COLO668 (cell line): ENCODE measurements at regions not wholly inside any gene's neighbourhood (a gene's known extent, or its start where the extent isn't known, plus 50 kb on each side); places are given as distances from the start of the nearest gene placed in this dataset.

Experiments
- DNase-seq: peaks from one replicate; lab custom pipeline; 2025; ENCODE audit not compliant: unreplicated experiment; lab: John Stamatoyannopoulos, UW

DNA sequence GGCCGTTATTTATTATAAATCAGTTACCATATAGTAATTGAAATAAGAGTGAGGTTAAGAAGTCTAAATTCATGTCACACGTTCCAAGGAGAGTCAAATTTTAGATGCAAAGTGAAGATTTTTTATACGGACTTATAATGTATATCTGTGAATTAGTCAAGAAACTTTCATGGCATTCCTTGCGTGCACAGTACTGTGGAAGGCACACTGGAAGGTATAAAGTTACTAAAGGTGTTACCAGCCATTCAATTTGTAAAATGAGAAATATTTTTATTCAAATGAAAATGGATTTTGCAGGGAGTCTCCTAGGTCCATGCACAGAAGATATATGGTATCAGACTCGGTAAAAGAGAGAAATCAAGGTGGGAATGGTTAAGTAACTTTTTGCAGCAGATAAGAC, 408.1 kb upstream of the CTNND2 start:
- no peak for DNase-seq

DNA sequence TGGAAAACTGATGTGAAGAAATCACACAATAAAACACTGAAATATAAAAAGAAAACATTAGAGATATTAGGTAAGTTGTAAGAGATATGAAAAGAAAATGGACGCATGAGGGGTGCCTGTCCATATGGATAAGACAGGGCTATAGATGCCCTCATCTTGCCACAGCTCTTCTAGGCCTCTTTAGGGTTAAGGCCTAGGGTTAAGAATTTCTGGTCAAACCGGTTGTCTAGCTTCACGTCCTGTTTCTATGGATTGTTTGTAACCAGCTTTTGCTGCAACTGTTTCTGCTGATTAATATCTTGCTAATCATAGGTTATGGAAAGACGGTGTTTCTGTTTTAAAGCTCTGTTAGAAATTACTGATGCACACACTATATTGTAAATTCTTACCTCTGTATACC, 389.9 kb upstream of the CTNND2 start:
- no peak for DNase-seq

DNA sequence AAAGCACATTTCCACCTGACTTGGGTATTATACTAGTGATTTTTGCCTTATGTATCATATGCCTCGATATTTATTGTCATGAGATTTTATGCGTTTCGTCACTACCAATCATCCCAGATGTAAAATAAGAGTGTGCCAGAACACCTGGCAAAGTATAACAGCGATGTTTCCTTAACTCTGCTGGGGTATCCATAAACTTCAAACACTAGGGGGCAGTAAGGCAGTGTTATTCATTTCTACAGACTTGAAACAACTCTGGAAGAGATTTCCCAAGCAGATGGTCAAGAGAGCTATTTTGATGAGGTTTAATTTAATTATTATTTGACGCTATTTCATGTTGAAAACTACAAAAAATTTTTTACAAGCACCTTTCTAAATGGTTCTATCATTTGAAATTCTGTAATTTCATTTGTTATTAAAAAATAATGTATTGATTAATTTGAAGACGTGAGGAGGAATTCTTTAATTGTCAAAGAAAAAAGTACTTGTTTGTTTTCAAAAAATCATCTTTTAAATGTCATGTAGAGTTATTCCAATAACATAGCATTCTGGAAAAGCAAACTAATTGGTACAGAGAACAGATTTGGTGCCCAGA, 388.5 kb upstream of the CTNND2 start:
- DNase-seq = no peak

DNA sequence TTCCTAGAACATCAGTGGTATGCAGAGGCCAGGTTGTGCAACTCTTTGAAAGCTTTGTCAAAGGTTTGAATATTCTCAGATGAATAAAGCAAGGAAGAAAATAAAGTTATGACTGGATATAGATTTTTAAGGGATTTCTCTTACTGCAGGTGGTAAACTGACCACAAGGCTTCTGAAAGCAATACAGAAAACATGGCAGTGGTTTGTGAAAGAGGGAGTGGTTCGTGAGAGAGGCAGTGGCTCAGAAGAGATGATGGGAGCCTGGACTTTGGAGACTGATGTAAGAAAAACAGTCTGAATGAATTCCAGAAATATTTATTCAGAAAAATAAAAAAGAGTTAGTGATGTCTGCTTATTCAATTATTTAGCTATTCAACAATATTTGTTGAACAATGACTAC, 380.4 kb upstream of the CTNND2 start:
- DNase-seq = no peak

DNA sequence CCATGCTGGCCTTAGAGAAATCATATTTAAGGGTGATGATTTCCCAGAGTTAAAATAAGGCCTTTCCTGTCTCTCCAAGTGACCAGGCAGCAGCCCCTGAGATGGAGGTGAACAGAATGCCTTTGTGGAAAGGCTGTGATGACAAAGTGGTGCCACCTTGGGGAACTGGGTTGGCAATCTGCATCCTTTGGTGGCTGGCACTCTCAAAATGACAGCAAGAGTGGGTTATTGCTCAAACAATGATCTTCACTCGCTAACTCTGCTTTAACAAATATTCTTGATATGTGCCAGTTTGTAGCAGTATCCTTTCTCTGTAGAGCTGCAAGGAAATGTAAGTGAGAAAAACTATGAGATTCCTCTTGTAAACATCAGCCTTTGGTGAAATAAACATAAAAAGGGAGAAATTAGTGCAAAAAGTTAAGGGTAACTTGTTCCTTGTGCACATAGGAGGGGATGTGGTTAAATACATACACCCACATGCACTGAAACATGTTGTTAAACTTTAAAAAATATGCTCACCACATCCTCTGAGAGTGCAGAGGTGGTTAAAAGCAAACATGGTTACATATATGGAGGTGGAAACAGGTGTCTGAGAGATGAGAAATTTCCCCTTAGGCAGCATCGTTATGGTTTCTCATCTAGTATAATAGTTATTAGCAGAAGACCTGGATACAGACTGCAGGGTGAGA, 373.4 kb upstream of the CTNND2 start:
- no peak for DNase-seq

DNA sequence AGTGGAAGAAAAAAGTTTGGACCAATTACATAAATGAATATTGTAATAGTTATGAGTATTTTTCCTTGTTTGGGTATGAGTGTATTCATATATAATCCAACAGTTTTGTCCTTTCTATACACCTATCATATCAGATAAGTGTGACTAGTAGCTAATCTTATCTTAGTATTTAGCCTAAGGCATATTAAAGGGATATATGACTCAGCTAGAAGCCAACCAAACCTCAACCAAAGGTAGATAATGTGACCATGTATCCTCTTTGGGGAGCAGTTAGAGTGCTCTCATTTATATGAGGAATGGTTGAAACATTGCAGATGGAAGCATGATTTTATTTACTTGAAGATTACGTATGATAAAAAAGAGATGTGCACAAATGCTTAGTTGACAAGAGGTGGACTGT, 370.0 kb upstream of the CTNND2 start:
- DNase-seq = no peak

DNA sequence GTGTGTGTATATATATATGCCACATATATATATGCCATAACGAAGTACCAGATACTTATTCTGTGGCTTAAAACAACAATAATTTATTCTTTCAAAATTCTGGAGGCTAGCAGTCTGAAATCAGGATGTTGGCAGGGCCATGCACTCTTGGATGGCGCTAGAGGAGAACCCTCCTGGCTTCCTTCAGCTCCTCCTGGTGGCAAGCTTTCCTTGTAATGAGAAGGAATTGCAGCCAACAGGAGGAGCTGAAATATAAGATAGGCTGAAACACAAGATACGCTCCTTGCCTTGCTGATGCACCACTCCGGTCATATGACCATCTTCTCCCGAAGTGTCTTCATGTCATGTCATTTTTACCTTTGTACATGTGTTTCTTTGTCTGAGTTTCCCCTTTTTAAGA, 368.1 kb upstream of the CTNND2 start:
- DNase-seq = no peak

DNA sequence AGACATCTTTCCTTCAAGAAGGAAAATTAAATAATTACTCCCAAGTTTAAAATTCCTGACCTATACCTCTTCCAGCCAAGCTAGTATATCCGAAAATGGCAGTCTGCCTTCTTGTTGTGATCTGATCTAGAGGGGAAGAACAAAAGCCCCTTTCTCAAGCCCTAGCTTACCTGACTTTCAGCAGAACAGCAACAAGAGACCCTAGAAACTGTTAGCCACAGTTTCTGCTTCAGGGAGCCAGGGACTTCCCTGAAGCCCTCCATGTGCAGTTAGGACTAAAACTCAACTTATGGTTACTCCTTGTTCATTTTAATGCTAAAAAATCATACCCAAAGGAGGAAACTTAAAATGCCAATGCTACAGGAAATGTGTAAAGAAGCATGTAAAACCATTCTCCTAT, 366.7 kb upstream of the CTNND2 start:
- DNase-seq = no peak

DNA sequence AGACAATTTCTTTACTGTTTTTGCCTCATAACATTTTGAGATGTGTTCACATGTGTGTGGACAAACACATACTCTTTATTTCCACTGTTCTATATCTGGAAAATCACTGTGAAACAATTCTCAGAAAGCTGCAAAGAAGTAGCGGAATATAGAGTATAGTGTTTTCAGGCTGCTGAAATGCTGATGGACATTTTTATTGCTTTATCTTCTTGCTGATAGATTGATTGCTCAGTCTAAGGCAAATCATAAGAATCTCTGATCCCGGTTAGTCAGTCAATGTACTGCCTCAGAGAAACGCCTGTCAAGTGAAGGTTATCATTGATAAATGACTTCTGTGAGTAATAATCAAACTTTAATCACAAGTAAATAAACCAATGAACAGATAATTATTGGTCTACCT, 364.9 kb upstream of the CTNND2 start:
- no peak for DNase-seq

DNA sequence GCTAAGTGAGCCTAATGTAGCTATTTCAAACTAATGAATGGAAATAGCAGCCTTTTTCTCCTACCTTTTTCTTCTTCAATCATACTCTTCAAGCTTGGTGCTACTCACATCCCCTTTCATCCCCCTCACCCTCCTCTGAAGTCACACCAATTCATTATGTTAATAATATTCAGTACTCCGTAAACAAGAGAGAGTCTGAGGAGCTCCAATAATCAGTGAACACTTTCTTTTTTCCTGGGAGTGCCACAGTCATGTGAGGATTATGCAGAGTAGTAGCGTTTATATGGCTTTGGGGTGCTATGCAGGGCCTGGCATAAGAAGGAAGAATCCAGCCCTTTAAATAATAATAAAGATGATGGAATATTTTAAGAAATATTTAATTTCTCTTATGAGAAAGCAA, 354.3 kb upstream of the CTNND2 start:
- DNase-seq = no peak

DNA sequence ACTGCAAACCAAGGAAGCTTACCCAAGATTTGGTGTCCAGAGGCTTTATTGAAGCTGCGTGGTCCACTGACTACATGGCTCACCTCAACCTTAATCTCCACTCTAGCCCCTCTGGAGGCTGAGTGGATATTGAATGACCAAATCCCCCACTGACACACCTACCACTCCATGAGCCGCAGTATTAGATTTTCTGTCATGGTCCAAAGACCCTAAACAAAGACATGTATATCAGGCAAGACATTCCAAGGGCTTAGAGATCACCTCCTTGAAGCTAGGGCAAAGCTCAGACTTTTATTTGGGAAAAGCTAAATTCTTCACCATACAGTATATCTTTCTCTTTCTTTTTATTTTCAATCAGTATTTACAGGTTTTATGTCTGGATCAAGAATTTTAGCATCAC, 346.2 kb upstream of the CTNND2 start:
- DNase-seq = no peak

DNA sequence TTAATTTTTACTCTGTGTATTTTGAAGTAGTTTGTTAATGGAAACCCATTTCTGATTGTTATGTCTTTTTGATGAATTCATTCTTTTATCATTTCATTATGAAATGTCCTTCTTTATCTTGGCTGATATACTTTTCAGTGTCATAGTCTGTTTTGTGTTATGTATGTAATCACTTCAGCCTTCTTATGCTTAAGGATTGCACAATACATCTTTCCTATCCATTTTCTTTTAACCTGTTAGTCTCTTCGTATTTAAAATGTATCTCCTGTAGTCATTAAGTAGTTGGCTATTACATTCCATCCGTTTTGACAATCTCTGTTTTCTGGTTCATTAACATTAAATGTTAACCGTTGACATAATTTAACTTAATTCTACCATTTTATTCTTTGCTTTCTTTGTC, 344.6 kb upstream of the CTNND2 start:
- DNase-seq = no peak

DNA sequence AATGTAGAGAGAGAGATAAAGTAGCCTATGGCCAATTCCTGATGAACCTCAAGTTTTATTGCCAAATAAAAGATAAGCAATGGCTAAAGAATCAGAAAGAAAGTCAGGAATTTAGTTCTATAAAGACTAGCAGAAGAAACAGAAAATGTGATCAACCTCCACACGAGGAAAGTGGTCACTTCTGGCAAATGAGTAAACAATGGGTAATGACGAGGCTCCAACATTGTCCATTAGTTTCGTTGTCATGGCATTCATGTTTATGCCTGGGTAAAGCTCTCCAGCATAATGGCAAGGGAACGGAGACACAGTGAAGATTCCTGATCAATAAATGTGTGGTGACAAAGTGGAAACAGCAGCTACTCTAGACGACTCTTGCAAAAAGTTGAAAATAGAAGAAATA, 341.8 kb upstream of the CTNND2 start:
- no peak for DNase-seq

DNA sequence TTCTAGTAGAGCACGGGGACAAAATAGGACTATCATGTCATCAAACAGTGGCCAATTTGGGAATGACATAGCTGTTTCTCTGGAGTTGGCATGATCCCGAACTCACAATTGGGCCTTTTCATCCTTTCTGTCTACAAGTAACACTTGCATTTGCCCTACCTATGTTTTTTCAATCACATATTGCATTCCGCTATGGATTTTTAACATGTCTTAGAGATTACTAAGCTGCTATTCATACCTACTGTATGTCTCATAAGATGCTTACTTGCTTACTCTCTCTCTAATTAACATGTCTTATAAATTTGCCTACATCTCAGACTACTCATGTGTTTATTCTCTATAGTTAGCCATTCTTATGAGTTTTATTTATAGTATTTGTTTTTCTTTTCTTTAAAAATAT, 341.2 kb upstream of the CTNND2 start:
- no peak for DNase-seq

DNA sequence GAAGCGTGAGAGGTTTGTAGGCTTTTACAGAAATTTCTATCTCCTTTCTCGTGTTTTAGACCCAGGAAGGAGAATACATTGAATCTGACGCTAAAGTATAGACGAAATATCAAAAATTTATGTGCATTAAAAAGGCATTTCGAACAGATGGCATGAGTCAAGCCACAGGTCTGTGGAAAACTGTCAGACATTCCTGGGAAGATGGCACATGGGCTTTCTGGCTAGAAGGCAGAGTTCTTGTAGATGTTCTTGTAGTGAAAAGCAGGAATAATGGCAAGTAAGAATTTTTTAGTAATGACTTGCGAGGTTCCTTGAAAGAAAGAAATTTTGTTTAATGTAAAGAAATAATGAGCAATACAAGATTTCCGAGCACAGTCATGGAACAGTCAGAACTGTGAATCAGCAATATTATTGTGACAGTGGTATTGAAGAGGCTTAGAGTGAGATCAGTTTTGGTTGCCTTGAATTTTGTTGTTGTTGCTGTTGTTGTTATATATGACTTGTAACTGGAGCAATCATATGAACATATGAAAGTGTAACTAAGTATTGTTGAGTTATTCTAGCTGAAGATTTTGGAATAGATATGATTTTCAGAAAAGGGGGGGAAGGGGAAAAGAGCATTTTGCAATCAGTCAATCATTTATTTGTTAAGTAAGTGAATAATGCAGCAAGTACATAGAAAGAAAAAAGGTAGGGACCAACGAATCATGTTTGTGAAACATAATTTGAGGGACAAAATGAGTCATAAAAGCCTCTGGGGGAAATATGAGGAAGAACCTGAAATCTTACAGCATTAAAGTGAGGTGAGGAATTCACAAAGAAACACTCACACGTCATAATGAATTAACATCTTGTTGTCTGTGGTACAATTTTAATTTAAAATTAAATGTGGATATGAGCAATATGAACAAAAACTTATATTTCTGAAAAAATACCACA, 339.0 kb upstream of the CTNND2 start:
- DNase-seq = no peak

DNA sequence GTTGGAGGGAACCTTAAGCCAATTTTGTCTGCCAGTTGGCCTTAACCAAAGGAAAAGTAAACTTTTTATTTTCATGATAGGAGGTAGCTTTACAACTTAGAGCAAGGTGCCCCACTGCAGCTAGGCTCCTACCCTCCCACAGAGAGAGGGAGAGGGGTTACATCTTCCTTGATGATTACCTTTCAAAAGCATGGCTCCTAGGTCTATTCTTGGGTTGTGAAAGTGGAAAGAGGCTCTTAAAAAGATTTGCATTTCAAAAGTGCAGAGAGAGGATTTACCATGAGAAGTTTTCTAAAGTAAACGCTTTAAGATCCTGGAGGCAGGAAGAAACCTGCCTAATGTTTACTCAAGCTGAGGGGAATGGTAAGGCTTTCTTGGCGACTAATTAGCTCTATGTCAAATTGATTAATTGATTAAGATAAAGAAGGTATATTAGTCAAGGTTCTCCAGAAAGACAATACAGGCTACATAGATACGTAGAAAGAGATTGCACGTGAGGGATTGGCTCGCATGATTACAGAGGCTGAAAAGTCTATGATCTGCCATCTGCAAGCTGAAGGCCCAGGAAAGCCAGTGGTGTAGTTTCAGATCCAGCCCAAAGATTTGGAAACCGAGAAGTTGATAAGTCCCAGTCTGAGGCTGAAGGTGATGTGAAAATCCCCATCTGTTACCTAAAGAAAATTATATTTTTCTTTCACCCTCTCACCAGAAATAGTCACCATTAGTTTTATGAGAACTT, 333.8 kb upstream of the CTNND2 start:
- no peak for DNase-seq

DNA sequence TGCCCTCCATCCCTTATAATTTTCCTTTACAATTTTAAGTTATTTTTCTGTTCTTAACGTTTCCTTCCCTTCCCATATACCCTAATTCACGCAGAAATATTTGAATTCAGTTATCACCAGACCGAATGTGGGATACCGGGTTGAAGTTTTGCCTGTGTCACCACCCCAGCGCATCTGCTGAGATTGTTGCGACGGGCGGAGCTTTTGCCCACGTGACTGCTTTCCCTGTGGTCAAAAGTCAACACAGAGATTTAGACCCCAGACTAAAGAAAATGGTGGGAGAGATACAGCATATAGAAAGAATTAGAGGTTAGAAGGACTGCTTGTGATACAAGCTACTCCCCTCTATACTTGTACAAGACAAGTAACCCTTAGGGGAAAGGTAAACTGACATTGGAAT, 326.4 kb upstream of the CTNND2 start:
- DNase-seq = no peak

DNA sequence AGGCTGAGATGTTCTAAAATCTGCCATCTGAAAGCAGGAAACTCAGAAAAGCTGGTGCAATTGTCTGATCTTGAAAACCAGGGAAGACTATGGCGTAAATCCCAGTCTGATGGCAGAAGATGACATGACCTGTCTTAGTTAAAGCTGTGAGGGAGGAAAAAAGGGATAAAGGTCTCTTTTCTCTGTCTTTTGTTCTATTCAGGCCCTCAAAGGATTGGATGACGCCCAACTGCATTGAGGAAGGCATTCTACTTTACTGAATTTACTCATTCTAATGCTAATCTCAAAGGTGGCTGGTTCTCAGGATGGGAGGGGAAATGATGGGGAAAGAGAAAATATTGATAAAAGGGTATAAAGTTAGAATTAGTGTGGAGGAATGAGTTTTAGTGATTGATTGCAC, 312.8 kb upstream of the CTNND2 start:
- no peak for DNase-seq

DNA sequence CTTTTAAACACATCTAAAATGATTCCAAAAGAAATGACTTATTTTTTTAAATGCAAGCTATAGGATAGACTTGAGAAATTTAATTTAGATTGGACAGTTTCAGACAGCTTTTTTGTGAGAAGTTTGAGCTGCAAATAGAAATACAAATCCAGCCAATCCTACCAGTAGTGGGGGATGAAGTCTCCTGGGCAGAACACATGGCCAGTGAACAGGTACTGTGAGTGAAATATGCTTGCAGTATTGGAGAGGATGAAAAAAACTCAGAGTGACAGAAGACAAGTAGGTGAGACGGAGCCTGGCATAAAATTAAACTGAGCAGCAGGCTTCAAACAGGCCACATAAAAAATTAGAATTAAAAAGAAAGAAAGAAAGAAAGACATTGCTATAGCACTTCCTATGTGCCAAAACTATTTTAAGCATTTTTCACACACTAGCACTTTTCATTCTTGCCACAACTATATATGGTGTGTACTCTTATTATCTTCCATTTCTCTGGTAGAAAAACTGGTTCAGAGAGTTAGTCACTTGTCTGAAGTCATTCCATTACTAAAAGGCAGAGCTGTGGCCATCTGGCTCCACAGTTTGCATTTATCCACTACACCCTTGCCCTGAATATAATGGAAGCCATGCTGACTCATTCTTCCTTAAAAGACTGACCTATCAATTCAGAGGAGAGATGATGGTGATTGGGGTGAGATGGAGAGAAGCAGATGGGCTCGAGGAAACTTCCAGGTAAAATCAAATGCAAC, 310.2 kb upstream of the CTNND2 start:
- no peak for DNase-seq

DNA sequence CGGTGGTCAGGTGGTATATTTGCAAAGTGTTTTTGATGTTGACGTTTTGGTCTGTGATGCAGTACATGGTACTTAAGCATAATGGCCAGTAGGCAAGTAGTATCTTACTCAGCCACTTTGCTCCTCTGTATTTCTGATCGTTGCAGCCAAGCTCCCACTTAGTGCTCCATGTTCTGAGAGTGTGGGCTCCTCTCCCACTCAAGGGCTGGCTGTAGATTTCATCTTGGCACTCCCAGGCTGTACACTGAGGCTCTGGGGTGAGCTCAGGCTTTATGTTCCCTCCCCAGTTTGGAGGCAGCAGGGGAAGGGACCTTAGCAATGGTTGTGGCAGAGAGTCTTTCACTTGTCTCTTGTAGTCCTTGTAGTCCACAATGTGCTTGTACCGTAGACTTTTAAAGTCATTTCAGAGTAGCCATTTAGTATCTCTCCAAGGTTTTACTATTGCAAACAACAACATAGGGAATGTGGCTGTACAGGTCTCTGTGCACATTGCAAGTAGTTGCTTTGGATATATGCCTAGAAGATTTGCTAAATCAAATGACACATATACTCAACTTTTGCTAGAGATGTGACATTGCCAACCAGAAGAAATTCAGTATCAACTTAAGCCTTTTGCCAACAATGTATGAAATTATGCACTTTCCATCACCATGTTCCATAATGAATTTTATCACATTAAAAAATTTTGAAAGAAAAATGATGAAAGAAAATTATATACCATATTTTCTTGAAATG, 304.3 kb upstream of the CTNND2 start:
- DNase-seq = no peak
